ENCODE measurements at regions not wholly inside any gene's neighbourhood (a gene's known extent, or its start where the extent isn't known, plus 50 kb on each side); places are given as distances from the start of the nearest gene placed in this dataset.

- TF ChIP-seq CTCF (IDR thresholded peaks at IDR 0.05) (no peak), EZH2 (IDR thresholded peaks at IDR 0.05; ENCODE audit: borderline replicate concordance, insufficient read depth, low read depth, low read length, poor library complexity, severe bottlenecking) (no peak)
Observed at GRCh38 chr18:46402396-46402795, 254.6 kb downstream of the LOXHD1 start.

Data from B cell (primary cell).